ENCODE measurements at regions not wholly inside any gene's neighbourhood (a gene's known extent, or its start where the extent isn't known, plus 50 kb on each side); places are given as distances from the start of the nearest gene placed in this dataset.

DNA sequence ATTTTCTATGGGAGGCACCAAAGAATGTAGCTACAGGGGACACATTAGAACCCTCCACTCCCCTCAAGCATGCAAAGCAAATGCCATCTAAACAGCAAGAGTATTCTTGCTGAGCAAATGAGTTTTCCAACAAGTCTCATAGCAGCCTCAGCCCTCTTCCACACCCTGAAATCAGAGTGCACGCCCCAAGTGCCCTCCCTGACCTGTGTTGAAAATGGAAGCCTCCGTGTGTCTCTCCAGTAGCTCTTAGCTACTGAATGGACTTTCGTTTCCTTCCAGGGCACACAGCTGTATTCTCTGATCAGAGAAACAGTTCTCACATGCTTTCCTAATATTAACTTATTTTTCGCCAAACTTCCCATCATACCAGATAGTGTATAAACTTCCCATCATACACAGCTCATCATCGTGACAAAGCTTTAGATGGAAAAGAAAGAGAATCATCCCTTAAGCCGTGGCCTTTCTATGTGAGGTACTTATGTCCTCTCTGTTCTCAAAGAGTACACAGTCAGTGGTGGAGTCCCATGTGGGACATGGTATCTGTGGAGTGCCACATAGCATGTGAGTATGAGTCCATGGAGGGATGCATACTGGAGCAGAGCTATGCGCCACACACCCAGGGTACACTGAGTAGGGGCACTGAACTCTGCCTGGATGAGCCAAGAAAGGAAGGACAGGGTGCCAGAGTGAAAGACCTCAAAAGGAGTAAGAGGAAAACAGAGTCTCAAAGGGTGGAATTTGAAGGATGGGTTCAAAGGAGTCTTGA is 434.5 kb downstream of the MCTP2 start:
- H3K4me3 ChIP-seq (replicated peaks; ENCODE audit: insufficient read depth, low read length), result no peak overlapping the region
- no peak for TF ChIP-seq POLR2AphosphoS5 (IDR thresholded peaks at IDR 0.05; ENCODE audit: low read depth)
- TF ChIP-seq, protein P1, sequence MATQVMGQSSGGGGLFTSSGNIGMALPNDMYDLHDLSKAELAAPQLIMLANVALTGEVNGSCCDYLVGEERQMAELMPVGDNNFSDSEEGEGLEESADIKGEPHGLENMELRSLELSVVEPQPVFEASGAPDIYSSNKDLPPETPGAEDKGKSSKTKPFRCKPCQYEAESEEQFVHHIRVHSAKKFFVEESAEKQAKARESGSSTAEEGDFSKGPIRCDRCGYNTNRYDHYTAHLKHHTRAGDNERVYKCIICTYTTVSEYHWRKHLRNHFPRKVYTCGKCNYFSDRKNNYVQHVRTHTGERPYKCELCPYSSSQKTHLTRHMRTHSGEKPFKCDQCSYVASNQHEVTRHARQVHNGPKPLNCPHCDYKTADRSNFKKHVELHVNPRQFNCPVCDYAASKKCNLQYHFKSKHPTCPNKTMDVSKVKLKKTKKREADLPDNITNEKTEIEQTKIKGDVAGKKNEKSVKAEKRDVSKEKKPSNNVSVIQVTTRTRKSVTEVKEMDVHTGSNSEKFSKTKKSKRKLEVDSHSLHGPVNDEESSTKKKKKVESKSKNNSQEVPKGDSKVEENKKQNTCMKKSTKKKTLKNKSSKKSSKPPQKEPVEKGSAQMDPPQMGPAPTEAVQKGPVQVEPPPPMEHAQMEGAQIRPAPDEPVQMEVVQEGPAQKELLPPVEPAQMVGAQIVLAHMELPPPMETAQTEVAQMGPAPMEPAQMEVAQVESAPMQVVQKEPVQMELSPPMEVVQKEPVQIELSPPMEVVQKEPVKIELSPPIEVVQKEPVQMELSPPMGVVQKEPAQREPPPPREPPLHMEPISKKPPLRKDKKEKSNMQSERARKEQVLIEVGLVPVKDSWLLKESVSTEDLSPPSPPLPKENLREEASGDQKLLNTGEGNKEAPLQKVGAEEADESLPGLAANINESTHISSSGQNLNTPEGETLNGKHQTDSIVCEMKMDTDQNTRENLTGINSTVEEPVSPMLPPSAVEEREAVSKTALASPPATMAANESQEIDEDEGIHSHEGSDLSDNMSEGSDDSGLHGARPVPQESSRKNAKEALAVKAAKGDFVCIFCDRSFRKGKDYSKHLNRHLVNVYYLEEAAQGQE (IDR thresholded peaks at IDR 0.05; ENCODE audit: insufficient replicate concordance, low read depth), result no peak
- no peak for TF ChIP-seq GABPA (IDR thresholded peaks at IDR 0.05; ENCODE audit: low read depth)
- TF ChIP-seq, protein P2, sequence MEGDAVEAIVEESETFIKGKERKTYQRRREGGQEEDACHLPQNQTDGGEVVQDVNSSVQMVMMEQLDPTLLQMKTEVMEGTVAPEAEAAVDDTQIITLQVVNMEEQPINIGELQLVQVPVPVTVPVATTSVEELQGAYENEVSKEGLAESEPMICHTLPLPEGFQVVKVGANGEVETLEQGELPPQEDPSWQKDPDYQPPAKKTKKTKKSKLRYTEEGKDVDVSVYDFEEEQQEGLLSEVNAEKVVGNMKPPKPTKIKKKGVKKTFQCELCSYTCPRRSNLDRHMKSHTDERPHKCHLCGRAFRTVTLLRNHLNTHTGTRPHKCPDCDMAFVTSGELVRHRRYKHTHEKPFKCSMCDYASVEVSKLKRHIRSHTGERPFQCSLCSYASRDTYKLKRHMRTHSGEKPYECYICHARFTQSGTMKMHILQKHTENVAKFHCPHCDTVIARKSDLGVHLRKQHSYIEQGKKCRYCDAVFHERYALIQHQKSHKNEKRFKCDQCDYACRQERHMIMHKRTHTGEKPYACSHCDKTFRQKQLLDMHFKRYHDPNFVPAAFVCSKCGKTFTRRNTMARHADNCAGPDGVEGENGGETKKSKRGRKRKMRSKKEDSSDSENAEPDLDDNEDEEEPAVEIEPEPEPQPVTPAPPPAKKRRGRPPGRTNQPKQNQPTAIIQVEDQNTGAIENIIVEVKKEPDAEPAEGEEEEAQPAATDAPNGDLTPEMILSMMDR (IDR thresholded peaks at IDR 0.05; ENCODE audit: insufficient read depth, low read length), result no peak
- TF ChIP-seq SPI1 (IDR thresholded peaks at IDR 0.05; ENCODE audit: borderline replicate concordance, low read depth), result no peak
- no peak overlapping the region for H3K27ac ChIP-seq (replicated peaks)
- peaks cover 11% of the 10 kb centered on the region for H3K27me3 ChIP-seq (ENCODE audit: insufficient read depth, poor library complexity, severe bottlenecking)
- DNase-seq (ENCODE audit: low read depth in 1 of 2, low spot score in 1 of 2), result no peak

DNA sequence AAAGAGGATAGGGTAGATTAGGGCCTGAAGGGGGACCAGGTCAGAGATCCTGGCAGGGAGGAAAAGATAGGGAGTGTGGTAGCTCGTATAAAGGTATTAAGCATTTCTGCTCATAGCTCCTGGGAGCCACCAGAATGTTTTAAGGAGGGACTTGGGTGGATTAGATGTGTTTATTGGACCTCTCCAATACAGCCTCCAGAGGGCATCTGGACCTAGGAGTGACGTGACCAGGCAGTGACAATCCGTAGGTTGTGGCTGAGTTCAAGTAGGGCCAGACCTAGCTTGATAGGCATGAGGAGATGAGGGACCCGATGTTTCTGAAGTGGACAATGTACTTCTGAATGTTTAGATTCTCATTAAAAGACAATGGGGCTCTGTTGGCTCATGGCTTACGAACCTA is 435.2 kb downstream of the MCTP2 start:
- H3K27me3 ChIP-seq (ENCODE audit: insufficient read depth, poor library complexity, severe bottlenecking), result peaks cover 11% of the 10 kb centered on the region
- TF ChIP-seq, protein P1 (IDR thresholded peaks at IDR 0.05; ENCODE audit: insufficient replicate concordance, low read depth), result no peak
- no peak for TF ChIP-seq POLR2AphosphoS5 (IDR thresholded peaks at IDR 0.05; ENCODE audit: low read depth)
- TF ChIP-seq, protein P2 (IDR thresholded peaks at IDR 0.05; ENCODE audit: insufficient read depth, low read length), result no peak
- TF ChIP-seq SPI1 (IDR thresholded peaks at IDR 0.05; ENCODE audit: borderline replicate concordance, low read depth), result no peak
- TF ChIP-seq GABPA (IDR thresholded peaks at IDR 0.05; ENCODE audit: low read depth), result no peak
- no peak for DNase-seq (ENCODE audit: low read depth in 1 of 2, low spot score in 1 of 2)

DNA sequence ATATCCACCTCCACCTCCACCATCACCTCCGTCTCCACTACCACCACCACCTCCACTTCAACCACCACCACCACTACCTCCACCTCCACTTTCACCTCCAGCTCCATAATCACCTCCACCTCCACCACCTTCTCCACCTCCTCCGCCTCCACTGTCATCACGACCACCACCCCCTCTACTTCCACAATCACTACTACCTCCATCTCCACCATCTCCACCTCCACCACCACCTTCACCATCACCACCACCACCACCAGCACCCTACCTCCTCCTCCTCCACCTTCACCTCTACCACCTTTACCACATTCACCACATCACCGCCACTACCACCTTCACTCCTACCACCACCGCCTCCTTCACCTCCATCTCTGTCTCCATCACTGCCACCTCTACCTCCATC is 435.7 kb downstream of the MCTP2 start:
- Histone ChIP-seq H3K27me3 (ENCODE audit: insufficient read depth, poor library complexity, severe bottlenecking) (peaks cover 11% of the 10 kb centered on the region), H3K4me3 (replicated peaks; ENCODE audit: insufficient read depth, low read length) (no peak overlapping the region)
- no peak for TF ChIP-seq GABPA (IDR thresholded peaks at IDR 0.05; ENCODE audit: low read depth)
- TF ChIP-seq POLR2AphosphoS5 (IDR thresholded peaks at IDR 0.05; ENCODE audit: low read depth), result no peak
- TF ChIP-seq, protein P1 (IDR thresholded peaks at IDR 0.05; ENCODE audit: insufficient replicate concordance, low read depth), result no peak
- no peak for TF ChIP-seq SPI1 (IDR thresholded peaks at IDR 0.05; ENCODE audit: borderline replicate concordance, low read depth)
- TF ChIP-seq, protein P2 (IDR thresholded peaks at IDR 0.05; ENCODE audit: insufficient read depth, low read length), result no peak

More for the DNA sequence above, 435.2 kb downstream of the MCTP2 start:
- Histone ChIP-seq H3K27ac (replicated peaks) (no peak overlapping the region), H3K4me3 (replicated peaks; ENCODE audit: insufficient read depth, low read length) (no peak overlapping the region)

More for the DNA sequence above, 435.7 kb downstream of the MCTP2 start:
- H3K27ac ChIP-seq (replicated peaks), result no peak overlapping the region
- DNase-seq (ENCODE audit: low read depth in 1 of 2, low spot score in 1 of 2), result no peak
